ENCODE measurements at regions not wholly inside any gene's neighbourhood (a gene's known extent, or its start where the extent isn't known, plus 50 kb on each side); places are given as distances from the start of the nearest gene placed in this dataset.

DNA sequence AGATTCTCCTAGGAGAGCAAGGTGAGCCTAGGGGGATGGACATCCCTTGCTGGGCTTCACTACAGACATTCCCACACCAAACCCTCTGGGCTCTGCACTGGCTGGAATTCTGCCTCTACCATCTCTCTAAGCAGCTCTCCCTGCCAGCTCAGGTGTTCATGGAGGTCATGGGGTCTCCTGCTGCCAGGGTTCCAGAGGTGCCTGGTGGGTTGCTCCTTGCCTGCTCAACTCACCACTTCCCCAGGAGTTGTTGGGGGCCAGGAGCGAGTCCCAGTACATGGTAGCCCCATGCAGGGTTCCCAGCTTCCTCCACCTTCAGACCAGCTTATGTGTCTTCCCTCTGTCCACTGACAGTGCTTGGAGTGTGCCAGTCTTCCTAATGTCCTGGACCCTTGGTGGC lies 167.8 kb upstream of the PAQR3 start:
- H3K27ac ChIP-seq (ENCODE audit: low read depth in 1 of 2, low read length in 2 of 2): no peak overlapping the region
- no peaks in the 10 kb centered on the region for H3K4me1 ChIP-seq (ENCODE audit: insufficient read depth, low read length)
- ATAC-seq (ENCODE audit: poor library complexity) (no peak), DNase-seq (no peak)
- H3K9me3 ChIP-seq (ENCODE audit: control insufficient read depth in 1 of 2, insufficient read depth in 1 of 2, low read length in 2 of 2): peaks cover 0 to 4% of the 10 kb centered on the region in 2 experiments
- Mint-ChIP-seq H3K27me3 (no peaks in the 10 kb centered on the region), H3K4me1 (ENCODE audit: low read depth) (no peaks in the 10 kb centered on the region), H3K9me3 (peaks cover 3% of the 10 kb centered on the region), H3K36me3 (ENCODE audit: low read depth) (no peaks in the 10 kb centered on the region), H3K27ac (no peak overlapping the region), H3K4me3 (no peak overlapping the region)
- CTCF ChIA-PET: no interaction called here
- intact Hi-C loops (cut with DNase I, micrococcal nuclease): no loop called here
- TF ChIP-seq, protein P1, sequence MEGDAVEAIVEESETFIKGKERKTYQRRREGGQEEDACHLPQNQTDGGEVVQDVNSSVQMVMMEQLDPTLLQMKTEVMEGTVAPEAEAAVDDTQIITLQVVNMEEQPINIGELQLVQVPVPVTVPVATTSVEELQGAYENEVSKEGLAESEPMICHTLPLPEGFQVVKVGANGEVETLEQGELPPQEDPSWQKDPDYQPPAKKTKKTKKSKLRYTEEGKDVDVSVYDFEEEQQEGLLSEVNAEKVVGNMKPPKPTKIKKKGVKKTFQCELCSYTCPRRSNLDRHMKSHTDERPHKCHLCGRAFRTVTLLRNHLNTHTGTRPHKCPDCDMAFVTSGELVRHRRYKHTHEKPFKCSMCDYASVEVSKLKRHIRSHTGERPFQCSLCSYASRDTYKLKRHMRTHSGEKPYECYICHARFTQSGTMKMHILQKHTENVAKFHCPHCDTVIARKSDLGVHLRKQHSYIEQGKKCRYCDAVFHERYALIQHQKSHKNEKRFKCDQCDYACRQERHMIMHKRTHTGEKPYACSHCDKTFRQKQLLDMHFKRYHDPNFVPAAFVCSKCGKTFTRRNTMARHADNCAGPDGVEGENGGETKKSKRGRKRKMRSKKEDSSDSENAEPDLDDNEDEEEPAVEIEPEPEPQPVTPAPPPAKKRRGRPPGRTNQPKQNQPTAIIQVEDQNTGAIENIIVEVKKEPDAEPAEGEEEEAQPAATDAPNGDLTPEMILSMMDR (IDR thresholded peaks at IDR 0.05): no peak
- POLR2A ChIA-PET: no interaction called here
- H3K4me3 ChIP-seq (ENCODE audit: low read length): no peak overlapping the region
- no peaks in the 10 kb centered on the region for H3K27me3 ChIP-seq (ENCODE audit: control insufficient read depth in 1 of 2, insufficient read depth in 2 of 2, low read length in 2 of 2)
- no peaks in the 10 kb centered on the region for H3K36me3 ChIP-seq (ENCODE audit: insufficient read depth, low read length)

DNA sequence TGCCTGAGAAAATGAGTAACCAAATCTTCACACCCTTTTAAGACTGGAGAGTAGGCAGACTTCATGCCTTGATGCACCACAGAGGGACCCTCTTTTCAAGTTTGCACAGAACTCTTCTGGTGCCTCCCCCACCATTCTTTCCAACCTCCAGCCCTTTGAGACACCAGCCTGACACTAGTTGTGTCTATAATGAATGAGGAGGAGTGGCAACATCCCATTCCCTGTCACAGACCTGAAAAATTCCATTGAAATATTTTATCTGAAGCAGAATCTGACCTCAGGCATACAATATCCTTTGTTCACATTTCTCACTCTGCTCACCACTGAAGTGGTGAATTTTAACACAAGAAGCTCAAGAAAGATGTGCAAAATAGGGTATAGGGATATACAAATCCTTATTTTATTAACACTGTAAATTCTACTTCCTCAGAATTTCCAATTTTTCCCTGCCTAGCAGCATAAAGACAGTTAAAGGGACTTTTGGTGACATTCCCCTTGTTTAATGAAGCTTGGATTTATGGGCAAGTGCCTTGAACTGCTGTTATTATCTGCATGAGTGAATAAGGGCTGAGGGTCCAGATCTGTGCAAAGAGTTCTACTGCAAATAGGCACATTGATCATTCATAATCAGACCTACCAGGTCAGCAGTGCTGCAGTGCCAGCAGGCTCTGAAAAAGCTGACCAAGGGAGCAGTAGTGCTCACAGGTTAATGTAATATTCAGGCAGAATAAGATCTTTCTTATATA lies 149.9 kb upstream of the PAQR3 start:
- Histone ChIP-seq H3K4me1 (ENCODE audit: insufficient read depth, low read length) (no peaks in the 10 kb centered on the region), H3K9me3 (ENCODE audit: control insufficient read depth in 1 of 2, insufficient read depth in 1 of 2, low read length in 2 of 2) (peaks cover 0 to 4% of the 10 kb centered on the region in 2 experiments), H3K4me3 (ENCODE audit: low read length) (no peak overlapping the region), H3K27me3 (ENCODE audit: control insufficient read depth in 1 of 2, insufficient read depth in 2 of 2, low read length in 2 of 2) (no peaks in the 10 kb centered on the region), H3K27ac (ENCODE audit: low read depth in 1 of 2, low read length in 2 of 2) (no peak overlapping the region), H3K36me3 (ENCODE audit: insufficient read depth, low read length) (no peaks in the 10 kb centered on the region)
- Mint-ChIP-seq H3K4me3 (no peak overlapping the region), H3K27ac (no peak overlapping the region), H3K36me3 (ENCODE audit: low read depth) (no peaks in the 10 kb centered on the region), H3K9me3 (no peaks in the 10 kb centered on the region), H3K4me1 (ENCODE audit: low read depth) (no peaks in the 10 kb centered on the region), H3K27me3 (no peaks in the 10 kb centered on the region)
- DNase-seq (no peak), ATAC-seq (ENCODE audit: poor library complexity) (no peak)
- ChIA-PET CTCF (no interaction called here), POLR2A (no interaction called here)
- TF ChIP-seq, protein P1 (IDR thresholded peaks at IDR 0.05): no peak
- intact Hi-C loops (cut with DNase I, micrococcal nuclease): loop anchor here in 1 of 2 experiments (1.0 kb wide), 1 partner anchor 47 kb away; no protein-coding TSS in a partner anchor

DNA sequence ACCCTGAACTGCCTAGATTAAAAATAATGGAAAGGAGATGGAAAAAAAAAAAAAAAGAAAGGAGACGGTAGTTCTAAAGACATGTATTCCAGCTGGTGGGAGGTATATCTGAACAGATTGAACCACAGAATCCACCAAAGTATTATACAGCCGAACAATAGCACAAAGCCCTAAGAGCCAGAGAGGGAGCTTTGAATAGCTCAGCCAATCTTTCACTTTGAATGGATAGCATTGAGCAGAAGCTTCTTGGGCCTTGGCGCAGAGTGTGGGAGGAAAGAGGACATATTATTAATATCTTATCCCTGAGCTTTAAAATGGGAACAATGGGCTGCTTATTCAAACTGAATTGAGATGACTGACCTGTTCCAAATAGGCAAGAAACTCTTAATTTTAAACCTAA lies 147.8 kb upstream of the PAQR3 start:
- H3K4me3 Mint-ChIP-seq: no peak overlapping the region
- intact Hi-C loops (cut with DNase I, micrococcal nuclease): no loop called here
- H3K9me3 Mint-ChIP-seq: no peaks in the 10 kb centered on the region
- no peaks in the 10 kb centered on the region for H3K27me3 Mint-ChIP-seq
- no peak overlapping the region for H3K27ac ChIP-seq (ENCODE audit: low read depth in 1 of 2, low read length in 2 of 2)
- H3K9me3 ChIP-seq (ENCODE audit: control insufficient read depth in 1 of 2, insufficient read depth in 1 of 2, low read length in 2 of 2): peaks cover 4 to 5% of the 10 kb centered on the region in 2 experiments
- CTCF ChIA-PET: interaction anchor here (1.3 kb wide), 1 partner anchor 10 kb away, joined by 3 read pairs; no protein-coding TSS in a partner anchor
- no peaks in the 10 kb centered on the region for H3K27me3 ChIP-seq (ENCODE audit: control insufficient read depth in 1 of 2, insufficient read depth in 2 of 2, low read length in 2 of 2)
- H3K36me3 ChIP-seq (ENCODE audit: insufficient read depth, low read length): no peaks in the 10 kb centered on the region
- no peak overlapping the region for H3K27ac Mint-ChIP-seq
- ATAC-seq (ENCODE audit: poor library complexity) (no peak), DNase-seq (no peak)
- H3K4me1 Mint-ChIP-seq (ENCODE audit: low read depth): no peaks in the 10 kb centered on the region
- no peaks in the 10 kb centered on the region for H3K4me1 ChIP-seq (ENCODE audit: insufficient read depth, low read length)
- TF ChIP-seq, protein P1 (IDR thresholded peaks at IDR 0.05): no peak
- H3K4me3 ChIP-seq (ENCODE audit: low read length): no peak overlapping the region
- POLR2A ChIA-PET: no interaction called here
- no peaks in the 10 kb centered on the region for H3K36me3 Mint-ChIP-seq (ENCODE audit: low read depth)
